ENCODE measurements at regions not wholly inside any gene's neighbourhood (a gene's known extent, or its start where the extent isn't known, plus 50 kb on each side); places are given as distances from the start of the nearest gene placed in this dataset.

DNA sequence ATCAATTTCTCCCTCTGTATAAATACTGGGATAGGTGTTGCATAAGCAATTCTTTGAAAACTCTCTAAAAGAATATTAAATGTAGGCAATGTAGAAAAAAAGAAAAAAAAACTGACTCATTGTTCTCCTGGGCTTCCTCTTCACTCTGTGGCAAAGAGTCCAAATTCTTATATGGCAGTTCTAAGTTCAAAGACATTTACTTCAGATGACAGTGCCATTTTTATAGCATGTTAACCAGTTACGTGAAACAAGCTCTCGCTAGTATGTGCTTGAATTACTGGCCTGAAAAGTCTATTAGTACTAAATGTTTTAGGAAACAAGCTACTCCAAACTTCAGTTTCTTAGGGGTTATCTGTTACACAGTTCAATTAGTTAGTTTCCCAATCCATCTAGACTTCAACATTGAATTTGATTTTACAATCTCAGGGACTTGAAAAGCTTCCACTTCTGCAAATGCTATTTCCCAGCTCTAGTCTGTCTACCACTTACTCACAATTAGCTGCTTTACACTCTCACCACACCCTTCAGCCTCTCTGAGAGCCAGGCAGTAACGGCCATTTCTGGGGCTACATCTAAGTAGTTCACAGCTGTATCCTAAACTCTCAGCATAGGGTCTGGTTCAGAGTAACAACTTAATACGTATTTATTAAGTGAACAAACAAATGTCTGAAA lies 100.4 kb downstream of the OGFRL1 start:
- H3K27me3 ChIP-seq (ENCODE audit: control insufficient read depth, insufficient read depth, low read length) = no peaks in the 10 kb centered on the region
- Mint-ChIP-seq H3K9me3 (peaks cover 0 to 1% (median 0%) of the 10 kb centered on the region in 7 donors), H3K27me3 (peaks cover 5% of the 10 kb centered on the region), H3K36me3 (no peaks in the 10 kb centered on the region), H3K4me3 (no peak overlapping the region), H3K27ac (no peak overlapping the region), H3K4me1 (no peaks in the 10 kb centered on the region)
- no peaks in the 10 kb centered on the region for H3K36me3 ChIP-seq (ENCODE audit: control insufficient read depth, insufficient read depth, low read length)
- no peaks in the 10 kb centered on the region for H3K9me3 ChIP-seq (ENCODE audit: control insufficient read depth in 2 of 2, low read length in 2 of 2)
- ATAC-seq (ENCODE audit: low read depth in 2 of 2) (no peak), DNase-seq (no peak)
- no peak overlapping the region for H3K4me3 ChIP-seq (ENCODE audit: low read depth, low read length)
- H3K27ac ChIP-seq (ENCODE audit: insufficient read depth, low read length, poor library complexity, severe bottlenecking) = no peak overlapping the region
- no peaks in the 10 kb centered on the region for H3K4me1 ChIP-seq (ENCODE audit: control insufficient read depth, insufficient read depth, low read length, poor library complexity, severe bottlenecking)

DNA sequence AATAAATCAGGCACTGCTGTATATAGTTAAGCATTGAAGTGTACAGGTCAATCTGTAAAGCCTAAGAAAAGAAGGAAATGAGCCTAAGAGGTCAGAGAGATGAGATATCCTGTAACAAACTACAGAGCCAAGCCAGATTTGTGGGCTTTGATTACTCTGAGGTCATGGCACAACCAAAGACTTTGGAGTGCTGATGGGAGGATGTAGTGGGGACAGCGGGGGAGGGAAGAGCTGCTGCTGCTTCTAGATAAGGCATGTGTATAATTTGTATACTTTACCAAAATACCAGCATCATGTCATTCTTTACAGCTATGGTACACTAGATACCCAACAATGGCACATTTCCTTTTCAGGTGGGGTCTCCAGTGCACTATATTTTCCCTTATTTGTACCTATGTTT lies 102.5 kb downstream of the OGFRL1 start:
- no peak for ATAC-seq (ENCODE audit: low read depth in 2 of 2)
- no peaks in the 10 kb centered on the region for H3K4me1 Mint-ChIP-seq
- no peak overlapping the region for H3K4me3 ChIP-seq (ENCODE audit: low read depth, low read length)
- H3K36me3 Mint-ChIP-seq = no peaks in the 10 kb centered on the region
- peaks cover 0 to 1% (median 0%) of the 10 kb centered on the region in 7 donors for H3K9me3 Mint-ChIP-seq
- H3K4me1 ChIP-seq (ENCODE audit: control insufficient read depth, insufficient read depth, low read length, poor library complexity, severe bottlenecking) = no peaks in the 10 kb centered on the region
- H3K27ac Mint-ChIP-seq = no peak overlapping the region
- no peak overlapping the region for H3K4me3 Mint-ChIP-seq
- DNase-seq = no peak
- H3K27me3 ChIP-seq (ENCODE audit: control insufficient read depth, insufficient read depth, low read length) = no peaks in the 10 kb centered on the region
- no peaks in the 10 kb centered on the region for H3K9me3 ChIP-seq (ENCODE audit: control insufficient read depth in 2 of 2, low read length in 2 of 2)
- peaks cover 5% of the 10 kb centered on the region for H3K27me3 Mint-ChIP-seq
- H3K27ac ChIP-seq (ENCODE audit: insufficient read depth, low read length, poor library complexity, severe bottlenecking) = no peak overlapping the region
- no peaks in the 10 kb centered on the region for H3K36me3 ChIP-seq (ENCODE audit: control insufficient read depth, insufficient read depth, low read length)

DNA sequence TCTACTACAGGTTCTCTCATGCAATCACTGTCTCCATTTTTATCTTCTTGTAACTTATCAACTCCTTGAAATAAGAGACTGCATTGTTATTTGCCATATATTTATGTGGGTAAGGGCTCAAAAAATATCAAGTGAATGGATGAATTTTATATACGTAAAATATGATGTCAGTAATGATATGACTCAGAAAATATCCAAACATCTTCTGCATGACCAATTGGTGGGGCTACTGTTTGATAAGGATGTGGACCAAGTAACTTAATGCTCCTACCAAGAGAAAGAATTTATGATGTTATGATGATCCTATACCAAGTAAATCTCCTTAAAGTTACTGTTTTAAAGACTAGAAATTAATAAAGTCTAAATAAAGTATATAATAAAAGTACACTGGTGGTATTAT lies 103.7 kb downstream of the OGFRL1 start:
- Mint-ChIP-seq H3K4me3 (no peak overlapping the region), H3K9me3 (peaks cover 0 to 1% (median 0%) of the 10 kb centered on the region in 7 donors), H3K4me1 (no peaks in the 10 kb centered on the region), H3K27ac (no peak overlapping the region), H3K36me3 (no peaks in the 10 kb centered on the region), H3K27me3 (peaks cover 5% of the 10 kb centered on the region)
- H3K9me3 ChIP-seq (ENCODE audit: control insufficient read depth in 2 of 2, low read length in 2 of 2) = no peaks in the 10 kb centered on the region
- ATAC-seq (ENCODE audit: low read depth in 2 of 2) = no peak
- DNase-seq = no peak
- H3K36me3 ChIP-seq (ENCODE audit: control insufficient read depth, insufficient read depth, low read length) = no peaks in the 10 kb centered on the region
- H3K4me3 ChIP-seq (ENCODE audit: low read depth, low read length) = no peak overlapping the region
- no peaks in the 10 kb centered on the region for H3K4me1 ChIP-seq (ENCODE audit: control insufficient read depth, insufficient read depth, low read length, poor library complexity, severe bottlenecking)
- no peak overlapping the region for H3K27ac ChIP-seq (ENCODE audit: insufficient read depth, low read length, poor library complexity, severe bottlenecking)
- no peaks in the 10 kb centered on the region for H3K27me3 ChIP-seq (ENCODE audit: control insufficient read depth, insufficient read depth, low read length)

DNA sequence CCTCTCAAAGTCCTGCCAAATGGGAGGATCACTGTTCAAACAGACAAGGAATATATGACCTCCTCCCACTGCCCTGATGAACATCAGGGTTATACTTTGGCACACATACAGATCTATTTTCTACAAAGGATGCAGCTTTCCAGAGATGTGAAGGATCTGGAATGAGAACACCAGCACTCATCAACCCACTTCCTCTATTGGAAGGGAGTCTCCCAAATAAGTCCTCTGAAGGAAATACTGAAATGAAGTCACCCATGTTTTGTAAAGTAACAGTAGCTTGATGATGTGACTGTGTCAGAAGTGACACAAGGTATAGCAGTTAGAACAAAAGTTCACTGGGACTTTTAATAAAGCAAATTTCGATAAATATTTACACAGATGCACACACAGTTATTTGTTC lies 104.9 kb downstream of the OGFRL1 start:
- Mint-ChIP-seq H3K36me3 (no peaks in the 10 kb centered on the region), H3K9me3 (peaks cover 0 to 1% (median 0%) of the 10 kb centered on the region in 7 donors), H3K4me1 (no peaks in the 10 kb centered on the region), H3K4me3 (no peak overlapping the region), H3K27me3 (peaks cover 5% of the 10 kb centered on the region), H3K27ac (no peak overlapping the region)
- Histone ChIP-seq H3K4me1 (ENCODE audit: control insufficient read depth, insufficient read depth, low read length, poor library complexity, severe bottlenecking) (no peaks in the 10 kb centered on the region), H3K9me3 (ENCODE audit: control insufficient read depth in 2 of 2, low read length in 2 of 2) (no peaks in the 10 kb centered on the region), H3K4me3 (ENCODE audit: low read depth, low read length) (no peak overlapping the region), H3K27ac (ENCODE audit: insufficient read depth, low read length, poor library complexity, severe bottlenecking) (no peak overlapping the region), H3K36me3 (ENCODE audit: control insufficient read depth, insufficient read depth, low read length) (no peaks in the 10 kb centered on the region), H3K27me3 (ENCODE audit: control insufficient read depth, insufficient read depth, low read length) (no peaks in the 10 kb centered on the region)
- ATAC-seq (ENCODE audit: low read depth in 2 of 2) (no peak), DNase-seq (no peak)

DNA sequence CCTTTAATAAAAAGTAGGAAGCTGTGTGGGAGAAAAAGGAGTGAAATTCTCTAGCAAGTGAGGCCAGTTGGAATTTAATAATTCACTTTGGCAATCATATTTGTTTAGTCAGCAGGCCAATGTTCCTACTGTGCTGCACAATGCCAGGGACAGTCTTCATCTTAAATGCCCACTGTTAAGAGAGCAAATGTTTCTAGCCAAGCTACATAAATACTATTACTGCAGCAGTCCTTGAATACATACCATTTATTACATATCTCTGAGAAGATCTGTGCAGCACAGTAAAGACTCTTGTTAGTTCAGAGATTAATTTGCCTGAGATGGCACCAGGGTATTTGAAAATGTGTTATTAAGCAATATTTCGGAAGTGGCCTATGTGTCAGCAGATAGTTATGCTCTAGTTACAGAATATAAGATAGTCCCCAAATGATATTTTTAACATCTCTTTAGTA lies 105.4 kb downstream of the OGFRL1 start:
- no peak overlapping the region for H3K4me3 ChIP-seq (ENCODE audit: low read depth, low read length)
- H3K36me3 Mint-ChIP-seq = no peaks in the 10 kb centered on the region
- no peaks in the 10 kb centered on the region for H3K9me3 ChIP-seq (ENCODE audit: control insufficient read depth in 2 of 2, low read length in 2 of 2)
- H3K27ac Mint-ChIP-seq = no peak overlapping the region
- no peak overlapping the region for H3K4me3 Mint-ChIP-seq
- peaks cover 0 to 1% (median 0%) of the 10 kb centered on the region in 7 donors for H3K9me3 Mint-ChIP-seq
- H3K27ac ChIP-seq (ENCODE audit: insufficient read depth, low read length, poor library complexity, severe bottlenecking) = no peak overlapping the region
- H3K4me1 Mint-ChIP-seq = no peaks in the 10 kb centered on the region
- H3K27me3 Mint-ChIP-seq = peaks cover 5% of the 10 kb centered on the region
- DNase-seq (no peak), ATAC-seq (ENCODE audit: low read depth in 2 of 2) (no peak)
- no peaks in the 10 kb centered on the region for H3K4me1 ChIP-seq (ENCODE audit: control insufficient read depth, insufficient read depth, low read length, poor library complexity, severe bottlenecking)
- H3K36me3 ChIP-seq (ENCODE audit: control insufficient read depth, insufficient read depth, low read length) = no peaks in the 10 kb centered on the region
- H3K27me3 ChIP-seq (ENCODE audit: control insufficient read depth, insufficient read depth, low read length) = no peaks in the 10 kb centered on the region

DNA sequence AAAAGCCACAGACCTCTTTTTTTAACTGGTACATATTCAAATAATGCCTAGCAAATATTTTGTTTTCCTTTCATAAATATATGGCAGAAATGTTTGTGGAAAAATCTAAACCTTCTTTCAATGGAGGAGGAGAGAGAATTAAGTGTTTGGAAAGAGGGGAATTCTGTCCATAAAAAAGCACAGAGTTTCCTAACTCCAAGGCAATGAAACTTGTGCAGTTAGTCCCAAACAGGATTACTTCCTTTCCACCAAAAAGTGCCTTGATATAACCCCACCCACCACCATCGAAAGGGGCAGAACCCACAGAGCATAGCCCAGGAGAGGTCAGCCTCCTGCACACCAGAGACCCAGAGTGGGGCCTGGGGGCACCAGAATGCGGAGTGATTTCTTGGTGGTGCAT lies 106.3 kb downstream of the OGFRL1 start:
- Histone ChIP-seq H3K4me3 (ENCODE audit: low read depth, low read length) (no peak overlapping the region), H3K27me3 (ENCODE audit: control insufficient read depth, insufficient read depth, low read length) (no peaks in the 10 kb centered on the region), H3K36me3 (ENCODE audit: control insufficient read depth, insufficient read depth, low read length) (no peaks in the 10 kb centered on the region), H3K4me1 (ENCODE audit: control insufficient read depth, insufficient read depth, low read length, poor library complexity, severe bottlenecking) (no peaks in the 10 kb centered on the region), H3K27ac (ENCODE audit: insufficient read depth, low read length, poor library complexity, severe bottlenecking) (no peak overlapping the region), H3K9me3 (ENCODE audit: control insufficient read depth in 2 of 2, low read length in 2 of 2) (no peaks in the 10 kb centered on the region)
- Mint-ChIP-seq H3K27me3 (peaks cover 5% of the 10 kb centered on the region), H3K36me3 (no peaks in the 10 kb centered on the region), H3K4me3 (no peak overlapping the region), H3K27ac (no peak overlapping the region), H3K4me1 (no peaks in the 10 kb centered on the region), H3K9me3 (peaks cover 0 to 1% (median 0%) of the 10 kb centered on the region in 7 donors)
- ATAC-seq (ENCODE audit: low read depth in 2 of 2) (no peak), DNase-seq (no peak)

DNA sequence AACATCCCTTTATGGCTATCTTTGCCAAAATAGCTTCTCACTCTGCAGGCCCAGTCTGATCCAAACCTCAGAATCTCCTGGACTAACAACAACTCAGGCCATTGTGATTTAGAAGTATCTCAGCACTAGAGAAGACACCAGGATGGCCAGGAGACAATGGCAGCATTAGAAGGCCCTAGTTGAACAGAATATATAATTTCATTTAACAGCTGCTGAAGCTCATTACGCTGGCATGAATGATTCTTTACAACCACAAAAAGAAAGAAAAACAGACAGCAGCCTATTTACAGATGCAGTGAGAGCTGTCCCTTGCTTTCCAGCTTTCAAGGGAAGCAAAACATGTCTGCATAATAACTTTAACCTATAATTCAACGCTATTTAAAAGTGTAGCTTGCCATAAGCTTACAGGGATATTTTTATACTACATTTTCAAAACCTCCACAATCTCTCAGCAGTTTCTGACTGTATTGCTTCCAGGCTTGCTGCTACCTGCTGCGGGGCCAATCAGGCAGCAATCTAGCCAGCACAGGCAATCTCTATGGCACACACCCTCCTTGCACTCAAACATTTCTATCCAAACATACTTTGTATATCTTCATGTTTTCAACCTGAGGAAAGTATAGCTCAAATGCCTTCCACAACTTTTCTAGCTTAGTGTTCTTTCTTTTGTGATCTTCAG lies 107.3 kb downstream of the OGFRL1 start:
- Histone ChIP-seq H3K36me3 (ENCODE audit: control insufficient read depth, insufficient read depth, low read length) (no peaks in the 10 kb centered on the region), H3K9me3 (ENCODE audit: control insufficient read depth in 2 of 2, low read length in 2 of 2) (no peaks in the 10 kb centered on the region), H3K27me3 (ENCODE audit: control insufficient read depth, insufficient read depth, low read length) (no peaks in the 10 kb centered on the region), H3K4me3 (ENCODE audit: low read depth, low read length) (no peak overlapping the region), H3K4me1 (ENCODE audit: control insufficient read depth, insufficient read depth, low read length, poor library complexity, severe bottlenecking) (no peaks in the 10 kb centered on the region), H3K27ac (ENCODE audit: insufficient read depth, low read length, poor library complexity, severe bottlenecking) (no peak overlapping the region)
- peaks cover 0 to 1% (median 0%) of the 10 kb centered on the region in 7 donors for H3K9me3 Mint-ChIP-seq
- no peak for DNase-seq
- no peak for ATAC-seq (ENCODE audit: low read depth in 2 of 2)
- H3K27ac Mint-ChIP-seq = peak overlapping the region in 1 of 3 donors; percentile 24
- no peaks in the 10 kb centered on the region for H3K4me1 Mint-ChIP-seq
- H3K36me3 Mint-ChIP-seq = no peaks in the 10 kb centered on the region
- H3K4me3 Mint-ChIP-seq = no peak overlapping the region
- H3K27me3 Mint-ChIP-seq = peaks cover 5% of the 10 kb centered on the region

DNA sequence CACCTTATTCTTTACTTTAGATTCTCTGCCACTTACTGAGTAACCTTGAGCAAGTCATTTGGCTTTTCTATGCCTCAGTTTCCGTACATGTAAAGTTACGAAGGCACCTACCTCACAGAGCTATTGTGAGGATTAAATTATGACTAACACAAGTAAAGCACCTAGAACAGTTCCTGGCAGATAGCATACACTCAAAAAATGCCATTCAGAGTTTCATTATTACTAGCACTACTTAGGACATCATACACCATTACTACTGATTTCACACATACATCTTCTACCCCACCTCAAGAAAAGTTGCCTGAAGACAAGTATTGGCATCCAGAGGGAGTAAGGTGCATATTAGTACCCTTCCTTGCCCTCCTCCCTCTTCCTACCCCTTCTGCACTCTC lies 107.8 kb downstream of the OGFRL1 start:
- H3K4me1 ChIP-seq (ENCODE audit: control insufficient read depth, insufficient read depth, low read length, poor library complexity, severe bottlenecking) = no peaks in the 10 kb centered on the region
- peaks cover 0 to 1% (median 0%) of the 10 kb centered on the region in 7 donors for H3K9me3 Mint-ChIP-seq
- H3K27ac Mint-ChIP-seq = peak overlapping the region in 1 of 3 donors; percentile 24

More for the DNA sequence above, 107.8 kb downstream of the OGFRL1 start:
- H3K9me3 ChIP-seq (ENCODE audit: control insufficient read depth in 2 of 2, low read length in 2 of 2) = no peaks in the 10 kb centered on the region
- H3K27me3 ChIP-seq (ENCODE audit: control insufficient read depth, insufficient read depth, low read length) = no peaks in the 10 kb centered on the region
- no peak overlapping the region for H3K4me3 ChIP-seq (ENCODE audit: low read depth, low read length)
- Mint-ChIP-seq H3K4me1 (no peaks in the 10 kb centered on the region), H3K27me3 (peaks cover 5% of the 10 kb centered on the region), H3K4me3 (no peak overlapping the region), H3K36me3 (no peaks in the 10 kb centered on the region)
- no peak overlapping the region for H3K27ac ChIP-seq (ENCODE audit: insufficient read depth, low read length, poor library complexity, severe bottlenecking)
- ATAC-seq (ENCODE audit: low read depth in 2 of 2) (no peak), DNase-seq (no peak)
- H3K36me3 ChIP-seq (ENCODE audit: control insufficient read depth, insufficient read depth, low read length) = no peaks in the 10 kb centered on the region
